Activated T-cell treated with anti-CD3 and anti-CD28 coated beads for 24 hours (primary cell): ENCODE measurements at regions not wholly inside any gene's neighbourhood (a gene's known extent, or its start where the extent isn't known, plus 50 kb on each side); places are given as distances from the start of the nearest gene placed in this dataset.

ENCODE experiments used
- DNase-seq: peaks from one replicate; pipeline ENCODE4 v3.0.0-alpha.2; 2020; ENCODE audit warnings: low read depth

DNA sequence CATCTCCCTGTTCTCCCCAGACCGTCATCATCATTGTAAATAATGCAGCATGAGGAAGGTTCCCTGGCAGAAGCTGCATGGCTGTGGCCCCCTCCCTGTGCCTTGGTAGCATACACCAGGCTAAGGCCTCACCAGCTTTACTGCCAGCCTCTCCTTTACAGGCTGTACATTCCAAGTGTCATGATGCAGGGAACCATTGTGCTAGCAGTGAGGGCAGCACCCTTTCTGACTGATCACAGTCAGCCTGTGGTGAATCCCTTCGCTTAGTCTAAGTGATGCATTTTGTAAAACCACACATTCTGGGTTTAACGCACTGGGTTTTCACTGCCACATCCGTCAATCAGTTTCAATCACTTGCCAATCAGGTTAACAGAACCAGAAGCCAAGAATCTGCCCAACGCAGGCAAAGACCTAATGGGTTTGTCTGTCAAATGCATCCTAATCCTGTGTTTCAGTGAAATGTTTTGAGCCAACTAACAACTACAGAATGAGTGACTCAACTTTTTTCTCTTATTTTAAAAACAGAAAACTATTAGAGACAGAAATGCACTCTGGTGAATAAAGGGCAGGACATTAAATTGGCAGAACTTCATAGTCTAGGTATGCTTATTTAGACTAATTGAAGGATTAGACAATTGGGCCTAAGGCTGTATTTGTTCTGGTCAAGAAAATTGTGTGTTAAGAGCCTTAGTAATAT, 225.9 kb upstream of the DPH6 start:
- DNase-seq: no peak

DNA sequence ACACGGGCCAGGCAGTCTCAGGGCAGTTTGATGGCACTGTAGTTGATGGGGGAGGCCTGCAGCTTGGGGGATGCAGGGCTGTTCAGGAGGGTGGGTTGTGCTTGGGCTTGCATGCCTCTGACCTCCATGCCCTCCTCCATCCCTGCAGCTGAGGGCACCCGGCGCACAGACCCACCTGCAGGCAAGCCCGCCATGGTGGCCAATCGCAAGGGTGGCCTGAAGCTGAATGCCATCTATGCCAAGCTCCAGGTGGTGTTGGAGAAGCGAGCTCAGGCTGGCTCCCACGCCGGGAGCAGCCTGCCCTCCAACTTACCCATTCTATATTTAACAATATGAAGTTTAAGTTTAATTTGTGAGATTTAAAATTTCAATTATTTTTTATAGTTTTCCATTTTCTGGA, 228.7 kb upstream of the DPH6 start:
- no peak for DNase-seq

DNA sequence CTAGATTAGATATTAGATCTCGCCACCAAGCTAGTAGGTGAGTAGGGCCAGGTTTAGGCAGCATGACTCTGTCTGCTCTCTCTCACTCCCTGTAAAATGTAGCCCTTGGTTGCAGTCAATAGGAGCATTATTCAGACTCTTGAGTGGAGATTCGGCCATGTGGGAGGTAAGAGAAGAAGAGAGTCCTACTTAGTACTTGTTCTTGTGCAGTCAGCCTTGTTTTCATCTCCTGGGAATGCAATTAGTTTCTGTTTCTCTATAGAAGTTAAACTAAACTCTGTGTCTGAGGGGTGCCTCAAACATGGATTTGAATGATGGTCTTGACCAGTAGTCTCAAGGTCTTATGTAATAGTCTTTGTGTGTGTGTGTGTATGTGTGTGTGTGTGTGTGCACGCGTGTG, 229.5 kb upstream of the DPH6 start:
- no peak for DNase-seq

DNA sequence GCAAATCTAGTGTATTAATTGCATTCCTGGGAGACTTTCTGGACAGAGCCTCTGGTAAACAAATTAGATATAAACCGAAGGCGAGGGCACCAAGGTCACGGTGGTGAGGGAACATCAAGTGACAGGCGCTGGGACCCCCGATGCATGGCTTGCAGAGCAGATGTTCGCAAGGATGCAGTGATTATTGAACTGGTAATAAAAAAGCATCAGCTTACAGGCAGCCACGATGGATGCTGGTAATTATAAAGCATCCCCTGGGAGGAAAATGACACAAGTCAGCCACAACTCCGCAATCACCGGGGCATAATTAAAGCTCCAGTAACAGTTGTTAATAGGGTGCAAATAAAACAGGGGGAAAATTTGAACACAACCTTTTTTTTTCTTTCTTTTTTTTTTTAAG, 231.1 kb upstream of the DPH6 start:
- DNase-seq: no peak

DNA sequence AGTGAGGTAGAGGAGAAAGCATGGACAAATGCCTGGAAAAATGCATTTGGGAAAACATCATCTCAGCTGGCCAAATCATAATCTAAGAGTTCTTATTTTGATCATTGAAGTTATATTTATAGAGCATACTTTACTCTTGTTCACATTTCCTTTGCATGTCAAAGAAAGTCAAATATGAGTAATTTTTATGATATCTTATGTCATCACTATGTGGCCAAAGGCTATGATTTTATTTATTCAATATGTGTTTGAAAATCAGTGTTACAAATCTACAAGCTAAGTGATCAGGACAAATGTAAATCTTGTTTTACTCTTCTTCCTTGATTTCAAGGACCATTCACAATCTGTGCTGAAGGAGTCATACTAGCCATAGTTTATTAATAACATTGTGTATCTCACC, 237.2 kb upstream of the DPH6 start:
- DNase-seq: no peak

DNA sequence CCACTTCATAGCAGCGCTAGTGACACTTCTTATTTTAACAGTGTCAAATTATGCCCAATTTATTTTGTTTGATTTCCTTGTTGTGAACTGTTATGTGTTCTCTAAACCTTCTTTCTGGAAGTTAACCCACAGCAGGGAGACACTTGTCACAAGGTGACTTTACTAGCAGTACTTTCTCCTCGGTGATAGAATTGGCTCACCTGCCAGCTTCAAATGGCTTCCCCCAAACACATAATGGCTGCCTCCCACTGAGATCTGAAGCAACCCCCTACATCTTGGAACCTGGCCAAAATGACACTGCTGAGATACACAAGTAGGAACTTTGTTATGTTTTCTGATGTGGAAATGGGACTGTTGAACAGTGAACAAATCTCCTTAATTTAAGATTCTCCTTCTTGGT, 238.8 kb upstream of the DPH6 start:
- no peak for DNase-seq

DNA sequence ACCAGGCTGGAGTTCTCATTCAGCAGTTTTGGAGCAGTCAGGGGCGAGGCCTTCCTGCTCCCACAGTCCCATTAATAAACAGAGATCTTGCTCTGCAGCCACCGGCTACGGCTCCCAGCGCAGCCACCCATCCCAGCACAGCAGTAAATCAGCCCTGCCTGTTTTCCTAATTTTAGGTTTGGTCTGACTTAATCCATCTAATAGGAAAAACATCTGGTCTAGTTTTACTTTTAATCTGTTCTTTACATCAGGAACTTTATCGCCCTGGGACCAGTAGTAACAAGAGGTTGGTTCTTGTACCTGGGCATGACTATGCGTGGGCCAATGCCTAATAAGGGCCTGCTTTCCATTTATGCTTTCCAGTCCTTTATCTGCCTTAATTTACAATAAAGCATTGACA, 264.0 kb upstream of the DPH6 start:
- no peak for DNase-seq

DNA sequence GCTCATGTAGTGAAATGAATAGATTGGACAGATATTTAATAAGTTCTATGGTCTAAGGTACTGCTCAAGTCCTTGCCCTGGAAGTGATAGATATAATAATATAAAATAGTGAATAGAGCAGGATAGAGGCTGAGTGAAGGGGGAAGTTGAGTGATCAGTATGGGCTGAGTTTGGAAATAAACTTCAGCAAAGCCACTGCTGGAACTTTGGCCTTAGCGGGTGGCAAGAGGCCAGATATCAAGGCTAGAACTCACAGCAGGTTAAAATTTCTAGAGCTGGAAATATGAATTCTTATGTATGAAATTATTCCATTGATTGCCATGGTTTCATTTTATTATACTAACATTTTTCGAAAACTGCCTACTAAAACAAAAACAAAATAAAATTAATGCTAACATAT, 267.6 kb upstream of the DPH6 start:
- DNase-seq: no peak

DNA sequence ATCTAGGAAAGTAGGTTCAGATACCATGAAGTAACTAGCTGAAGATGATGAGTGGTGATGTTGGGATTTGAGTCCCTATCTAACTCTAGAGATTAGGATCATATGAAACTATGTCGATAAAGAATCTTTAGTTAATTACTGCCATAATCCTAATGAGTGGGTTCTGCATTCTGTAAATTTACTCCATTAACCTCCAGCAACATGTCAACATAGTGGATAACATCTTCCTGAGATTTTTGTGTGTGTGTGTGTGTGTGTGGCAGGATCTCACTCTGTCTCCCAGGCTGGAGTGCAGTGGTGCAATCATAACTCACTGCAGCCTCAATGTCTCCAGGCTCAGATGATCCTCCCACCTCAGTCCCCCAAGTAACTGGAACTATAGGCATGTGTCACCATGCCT, 272.9 kb upstream of the DPH6 start:
- no peak for DNase-seq

DNA sequence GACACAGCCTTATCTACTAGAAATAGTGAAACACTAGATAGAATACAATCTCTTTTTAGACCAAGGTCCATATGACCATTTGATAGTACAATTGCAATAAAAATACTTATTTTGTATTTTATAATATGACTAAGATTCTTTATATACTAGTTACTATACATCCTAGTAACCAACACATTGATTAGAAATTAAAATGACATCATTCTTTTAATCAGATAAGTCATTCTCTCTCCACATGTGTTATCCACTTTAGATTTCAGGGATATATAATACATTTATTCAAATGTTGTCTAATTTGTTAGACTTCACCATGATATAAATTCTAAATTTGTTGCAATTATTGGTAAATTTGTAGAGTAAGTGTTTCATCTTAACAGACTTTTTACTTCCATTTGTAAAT, 276.2 kb upstream of the DPH6 start:
- no peak for DNase-seq

DNA sequence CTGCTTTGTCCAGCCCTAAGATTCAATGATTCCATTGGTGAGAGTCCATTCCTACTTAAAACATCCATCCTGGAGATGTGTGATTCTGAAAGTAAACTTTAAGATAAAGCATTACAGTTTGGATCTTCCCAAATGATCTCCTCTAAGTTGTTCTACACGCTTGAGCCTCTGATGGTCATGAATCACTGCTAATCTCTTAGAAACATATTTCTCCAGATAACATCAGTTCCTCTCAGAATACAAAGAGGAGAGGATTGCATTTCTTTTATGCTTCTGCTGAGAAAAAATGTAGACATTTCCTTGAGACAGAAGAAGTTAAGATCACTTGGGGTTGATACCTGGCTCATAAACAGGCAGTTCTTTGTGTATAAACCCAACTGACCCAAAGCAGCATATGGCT, 281.2 kb upstream of the DPH6 start:
- no peak for DNase-seq

DNA sequence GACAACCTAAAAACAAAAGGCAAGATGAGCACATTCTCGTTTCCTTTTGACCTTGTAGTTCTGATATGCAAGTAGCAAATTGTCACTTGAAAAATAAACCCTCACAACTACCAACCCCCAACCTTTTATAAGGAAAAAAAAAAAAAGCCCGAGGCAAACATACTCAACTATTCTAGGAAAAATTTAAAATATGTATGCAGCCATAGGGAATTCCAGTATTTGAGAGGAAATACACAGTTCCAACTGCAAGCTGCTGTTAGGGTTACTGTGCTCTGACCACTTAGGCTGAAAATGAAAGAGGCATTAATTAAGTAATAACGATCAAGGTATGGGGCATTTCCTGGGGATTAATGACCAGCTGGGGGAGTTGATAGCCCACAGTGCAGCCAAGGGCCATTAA, 281.9 kb upstream of the DPH6 start:
- DNase-seq: no peak

DNA sequence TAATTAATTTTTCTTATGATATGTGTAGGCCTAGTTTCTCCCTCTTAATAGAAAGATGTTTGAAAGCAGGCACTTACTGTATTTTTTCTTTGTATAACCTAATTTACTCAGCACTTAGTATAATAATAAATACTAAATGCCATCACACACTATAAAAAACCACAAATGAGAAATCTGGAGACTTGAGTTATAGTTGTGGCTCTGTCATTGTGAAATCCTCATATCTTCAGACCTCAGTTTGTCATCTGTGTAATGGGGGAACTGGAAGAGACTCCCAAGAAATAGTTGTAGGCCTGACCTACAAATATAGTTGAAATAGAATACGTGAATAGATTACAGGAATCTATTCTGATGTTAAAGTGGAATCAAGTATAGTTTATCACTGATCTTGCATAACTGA, 287.6 kb upstream of the DPH6 start:
- no peak for DNase-seq

DNA sequence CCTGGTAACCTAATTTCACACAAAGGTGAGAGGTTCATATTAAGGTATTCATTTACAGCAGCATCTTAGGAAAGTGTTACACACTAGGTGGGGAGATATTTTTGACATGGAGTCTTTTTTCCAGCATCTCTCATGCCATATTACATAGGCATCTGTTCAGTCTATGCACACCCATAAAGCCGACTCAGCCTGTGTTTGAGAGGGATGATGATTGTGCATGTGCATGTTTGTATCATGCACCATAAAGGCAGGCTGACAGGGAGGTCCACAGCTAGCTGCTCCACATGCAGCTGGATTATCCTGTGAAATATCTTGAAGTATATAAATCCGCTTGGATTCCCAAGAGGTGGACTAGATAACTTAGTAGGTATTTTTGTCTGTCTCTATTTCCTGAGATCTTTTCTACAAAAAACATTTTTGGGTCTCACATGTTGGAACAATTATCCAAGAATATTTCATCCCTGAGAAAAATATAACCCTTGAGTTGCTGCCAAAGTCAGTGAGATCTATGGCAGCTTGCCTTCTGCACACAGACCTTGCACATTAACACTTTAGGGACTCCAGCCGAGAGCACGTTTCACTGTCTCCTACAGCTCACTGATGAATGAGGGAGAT, 288.4 kb upstream of the DPH6 start:
- no peak for DNase-seq

DNA sequence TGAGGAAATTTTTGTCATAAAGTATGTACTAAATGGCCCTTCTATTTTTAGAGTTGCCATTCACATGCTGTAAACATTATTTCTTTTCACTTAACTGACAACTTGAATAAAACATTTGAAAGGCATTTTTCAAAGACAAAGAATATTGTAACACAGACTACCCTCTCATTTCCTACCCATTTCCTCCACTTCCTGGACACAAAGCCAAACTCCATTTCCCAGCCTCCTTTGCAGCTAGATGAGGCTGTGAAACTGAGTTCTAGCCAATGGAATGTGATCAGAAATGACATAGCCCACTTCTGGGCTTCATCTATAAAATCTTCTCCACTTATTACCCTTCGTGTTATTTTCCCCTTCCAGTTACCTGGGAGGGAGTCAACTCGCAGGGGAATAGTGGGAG, 288.9 kb upstream of the DPH6 start:
- no peak for DNase-seq

DNA sequence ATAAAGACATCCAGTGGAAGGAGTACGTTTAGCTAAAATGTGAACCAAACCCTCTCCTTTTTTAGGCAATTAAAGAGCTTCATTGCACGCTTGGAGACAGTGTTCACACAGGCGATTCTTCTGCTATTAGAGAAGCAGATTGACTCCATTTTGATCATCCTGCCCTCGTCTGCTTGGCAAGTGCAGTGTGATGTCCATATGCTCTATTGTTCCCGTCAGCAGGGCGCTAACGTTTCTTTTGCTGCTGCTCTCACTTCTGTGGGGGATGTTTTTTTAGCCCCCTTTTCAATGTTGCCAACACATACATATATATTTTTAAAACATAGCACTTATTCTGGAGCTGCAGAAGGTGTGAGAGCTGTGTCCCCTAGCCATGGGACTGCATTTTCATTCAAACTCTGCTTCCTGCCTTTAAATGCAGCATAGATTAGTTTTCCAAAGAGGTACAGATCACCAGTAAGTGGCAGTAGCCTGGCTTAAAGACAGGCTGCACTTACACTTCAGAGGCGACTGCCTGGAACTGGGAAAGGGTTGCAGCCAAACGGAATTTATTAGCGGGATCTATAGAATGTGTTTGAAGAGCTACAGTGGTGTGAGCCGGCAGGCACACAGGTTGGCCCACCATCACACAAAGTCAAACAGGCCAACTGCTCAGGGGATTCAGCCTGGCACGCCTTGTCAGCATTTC, 292.6 kb upstream of the DPH6 start:
- DNase-seq: no peak

DNA sequence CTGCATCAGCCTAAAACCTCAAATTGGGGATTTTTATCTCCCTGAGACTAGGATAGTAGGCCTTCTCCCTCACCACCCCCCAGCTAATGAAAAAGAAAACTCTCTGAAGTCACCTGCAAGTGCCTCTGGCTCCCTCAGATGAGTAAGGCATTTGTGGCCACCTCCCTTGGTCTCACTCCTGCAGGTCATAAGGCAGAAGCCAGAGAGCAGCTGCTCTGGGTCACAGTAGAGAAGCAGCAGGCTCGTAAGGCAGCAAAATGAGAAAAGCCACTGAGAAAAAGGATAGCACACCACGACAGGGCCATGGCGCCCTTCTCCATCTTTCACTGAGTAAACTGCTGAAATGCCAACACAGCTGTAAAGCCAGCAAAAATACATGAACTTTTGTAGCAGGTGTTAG, 296.7 kb upstream of the DPH6 start:
- DNase-seq: no peak

DNA sequence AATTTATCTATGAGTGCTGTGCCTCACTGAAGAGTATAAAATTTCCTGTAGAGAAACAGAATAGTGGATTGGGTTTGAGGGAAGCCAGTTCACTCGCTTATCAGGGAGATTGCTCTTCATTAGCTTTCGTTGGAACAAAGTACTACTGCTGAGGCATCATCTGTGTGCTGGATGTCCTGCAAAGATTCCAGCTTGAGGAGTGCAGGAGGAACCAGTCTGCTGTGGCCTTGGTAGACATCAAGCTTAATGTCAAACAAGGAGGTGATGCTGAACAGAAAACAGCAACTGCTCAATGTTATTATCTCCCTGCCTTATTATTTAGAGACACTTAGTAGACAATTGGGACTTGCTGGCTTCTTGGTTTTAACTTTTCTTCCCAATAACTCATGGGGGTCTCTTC, 297.5 kb upstream of the DPH6 start:
- no peak for DNase-seq

DNA sequence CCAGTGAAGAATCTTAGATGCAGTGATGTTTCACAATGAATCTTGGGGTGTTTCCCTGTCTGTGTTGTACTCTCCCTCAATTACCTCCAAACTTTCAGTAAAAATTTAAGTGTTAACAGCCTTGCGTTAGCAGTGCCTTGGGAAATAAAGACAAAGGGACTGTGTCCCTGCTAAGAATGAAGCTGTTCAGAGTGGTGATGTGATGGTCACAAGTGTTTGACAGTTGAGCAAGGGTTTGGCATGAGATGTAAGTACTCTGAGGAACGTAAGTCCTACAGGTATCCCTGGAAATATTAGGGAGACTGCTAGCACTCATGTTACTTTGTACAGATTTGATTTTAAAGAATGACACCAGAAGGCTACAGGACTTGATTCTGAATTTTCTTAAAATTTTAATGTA, 304.3 kb upstream of the DPH6 start:
- DNase-seq: no peak

DNA sequence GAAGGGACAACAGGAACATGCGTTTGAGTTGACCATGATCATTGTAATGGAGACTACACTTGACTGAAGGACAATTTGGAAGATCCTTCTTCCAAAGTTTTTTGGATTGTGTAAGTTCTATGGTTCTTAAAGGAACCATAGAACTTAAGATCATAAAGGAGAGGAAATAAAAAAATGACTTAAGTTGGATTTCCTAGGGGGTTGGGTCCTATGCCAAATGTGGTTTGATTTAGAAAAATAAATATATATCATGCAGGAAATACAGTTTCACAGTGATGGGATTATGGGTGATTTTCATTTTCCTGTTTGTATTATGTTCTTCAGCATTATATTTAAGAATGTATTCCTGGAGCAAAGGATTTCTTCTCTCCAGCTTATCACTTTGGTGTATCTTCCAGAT, 305.5 kb upstream of the DPH6 start:
- no peak for DNase-seq

DNA sequence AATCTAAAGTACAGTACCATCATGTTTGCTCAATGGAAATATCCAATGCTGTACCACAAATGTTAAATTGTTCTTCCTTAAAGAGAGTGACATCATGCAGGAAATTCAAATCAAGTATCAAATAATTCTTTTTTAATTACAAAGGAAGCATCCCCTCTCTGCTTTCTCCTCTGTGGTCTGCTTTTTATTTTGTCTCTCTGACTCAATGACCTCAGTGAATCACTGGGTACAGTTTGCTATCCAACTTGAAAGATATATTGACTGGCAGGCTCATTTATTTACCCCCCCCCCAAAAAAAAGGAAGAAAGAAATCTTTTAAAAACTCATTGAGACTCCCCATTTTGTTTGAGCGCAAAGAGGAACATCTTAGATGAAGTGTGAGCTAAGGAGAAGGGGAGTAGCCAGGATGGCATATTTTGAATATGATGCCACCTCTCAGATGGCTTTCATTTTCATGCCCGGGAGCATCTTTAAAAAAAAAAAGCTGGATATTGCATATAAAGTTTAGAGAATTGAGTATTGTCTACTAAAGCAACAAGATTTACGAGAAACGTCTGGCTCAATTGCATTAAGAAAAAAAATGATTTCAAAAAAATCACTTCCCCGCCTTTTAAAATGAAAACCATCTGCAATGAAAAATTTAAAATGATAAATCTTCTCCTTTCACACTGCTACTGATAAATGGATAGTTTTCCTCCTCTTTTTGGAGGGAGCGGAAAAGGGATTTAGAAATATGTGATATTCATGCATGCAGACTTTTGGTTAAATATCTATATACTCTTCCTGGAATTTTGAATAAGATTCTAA, 307.1 kb upstream of the DPH6 start:
- no peak for DNase-seq

DNA sequence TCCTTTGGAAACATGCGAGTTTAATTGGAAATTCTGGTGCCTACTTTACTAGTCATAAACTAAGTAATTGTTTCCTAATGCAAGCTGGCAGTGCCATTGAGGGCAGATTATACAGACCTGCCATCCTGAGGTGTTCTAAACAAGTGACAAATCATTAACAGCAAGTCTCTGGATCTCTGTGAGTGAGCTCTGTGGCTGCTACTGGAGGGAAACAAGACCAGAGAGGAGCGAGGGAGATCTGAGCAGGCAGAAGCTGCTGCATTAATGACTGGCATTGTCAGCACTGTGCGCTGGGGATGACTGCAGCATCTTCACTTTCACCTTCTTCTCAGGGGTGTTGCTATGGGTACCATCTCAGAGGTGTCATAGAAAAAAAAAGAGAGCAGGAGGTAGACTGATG, 308.4 kb upstream of the DPH6 start:
- no peak for DNase-seq
